ENCODE measurements at regions not wholly inside any gene's neighbourhood (a gene's known extent, or its start where the extent isn't known, plus 50 kb on each side); places are given as distances from the start of the nearest gene placed in this dataset.
"Not testable (repeated sequence)": the region's sequence is repeated elsewhere in the genome, so short reads cannot be mapped to it uniquely, and the experiment has no call there.

- H3K9me3 Mint-ChIP-seq = peaks cover 38% of the 10 kb centered on the region
- H3K36me3 Mint-ChIP-seq (ENCODE audit: low read depth) = peaks cover 30% of the 10 kb centered on the region
- H3K27me3 Mint-ChIP-seq (ENCODE audit: low read depth) = no peaks in the 10 kb centered on the region
- H3K4me3 Mint-ChIP-seq = no peak overlapping the region
- no peak for DNase-seq (ENCODE audit: low read depth, low spot score)
- H3K27ac Mint-ChIP-seq (ENCODE audit: unreplicated experiment) = no peak overlapping the region
- H3K4me1 Mint-ChIP-seq = no peaks in the 10 kb centered on the region
- TF ChIP-seq CTCF (conservative IDR thresholded peaks at IDR 0.05) = no peak
These were observed 694.5 kb upstream of the ZNF608 start for GRCh38 chr5:125440905-125441304.

GRCh38 chr5:125446986-125447385 lies 700.5 kb upstream of the ZNF608 start:
- no peak overlapping the region for H3K27ac Mint-ChIP-seq (ENCODE audit: unreplicated experiment)
- H3K36me3 Mint-ChIP-seq (ENCODE audit: low read depth) = peaks cover 17% of the 10 kb centered on the region
- no peak for DNase-seq (ENCODE audit: low read depth, low spot score)
- no peaks in the 10 kb centered on the region for H3K27me3 Mint-ChIP-seq (ENCODE audit: low read depth)
- H3K9me3 Mint-ChIP-seq = peaks cover 24% of the 10 kb centered on the region
- no peak overlapping the region for H3K4me3 Mint-ChIP-seq
- no peak for TF ChIP-seq CTCF (conservative IDR thresholded peaks at IDR 0.05)
- peaks cover 6% of the 10 kb centered on the region for H3K4me1 Mint-ChIP-seq

GRCh38 chr5:125450771-125451170 lies 704.3 kb upstream of the ZNF608 start:
- Mint-ChIP-seq H3K9me3 (peaks cover 4% of the 10 kb centered on the region), H3K27ac (ENCODE audit: unreplicated experiment) (no peak overlapping the region), H3K4me1 (peaks cover 11% of the 10 kb centered on the region), H3K36me3 (ENCODE audit: low read depth) (peaks cover 12% of the 10 kb centered on the region), H3K4me3 (no peak overlapping the region), H3K27me3 (ENCODE audit: low read depth) (no peaks in the 10 kb centered on the region)
- TF ChIP-seq CTCF (conservative IDR thresholded peaks at IDR 0.05) = no peak
- DNase-seq (ENCODE audit: low read depth, low spot score) = no peak

- Mint-ChIP-seq H3K4me1 (peaks cover 11% of the 10 kb centered on the region), H3K27me3 (ENCODE audit: low read depth) (no peaks in the 10 kb centered on the region), H3K4me3 (no peak overlapping the region), H3K9me3 (peaks cover 4% of the 10 kb centered on the region), H3K36me3 (ENCODE audit: low read depth) (peaks cover 12% of the 10 kb centered on the region), H3K27ac (ENCODE audit: unreplicated experiment) (no peak overlapping the region)
- no peak for TF ChIP-seq CTCF (conservative IDR thresholded peaks at IDR 0.05)
- DNase-seq (ENCODE audit: low read depth, low spot score) = no peak
These were observed 705.2 kb upstream of the ZNF608 start for GRCh38 chr5:125451622-125452021.

- Mint-ChIP-seq H3K4me3 (no peak overlapping the region), H3K36me3 (ENCODE audit: low read depth) (peaks cover 18% of the 10 kb centered on the region), H3K27ac (ENCODE audit: unreplicated experiment) (no peak overlapping the region), H3K27me3 (ENCODE audit: low read depth) (no peaks in the 10 kb centered on the region), H3K9me3 (peaks cover 10% of the 10 kb centered on the region), H3K4me1 (peaks cover 11% of the 10 kb centered on the region)
- no peak for DNase-seq (ENCODE audit: low read depth, low spot score)
- no peak for TF ChIP-seq CTCF (conservative IDR thresholded peaks at IDR 0.05)
These were observed 706.6 kb upstream of the ZNF608 start for GRCh38 chr5:125452991-125453390.

GRCh38 chr5:125455041-125455440 lies 708.6 kb upstream of the ZNF608 start:
- TF ChIP-seq CTCF (conservative IDR thresholded peaks at IDR 0.05) = no peak
- Mint-ChIP-seq H3K4me3 (no peak overlapping the region), H3K4me1 (peaks cover 5% of the 10 kb centered on the region), H3K27ac (ENCODE audit: unreplicated experiment) (no peak overlapping the region), H3K36me3 (ENCODE audit: low read depth) (peaks cover 26% of the 10 kb centered on the region), H3K27me3 (ENCODE audit: low read depth) (no peaks in the 10 kb centered on the region), H3K9me3 (peaks cover 16% of the 10 kb centered on the region)
- DNase-seq (ENCODE audit: low read depth, low spot score) = no peak

GRCh38 chr5:125456005-125456404 lies 709.6 kb upstream of the ZNF608 start:
- H3K27me3 Mint-ChIP-seq (ENCODE audit: low read depth); H3K4me1 Mint-ChIP-seq; DNase-seq (ENCODE audit: low read depth, low spot score); H3K4me3 Mint-ChIP-seq; H3K27ac Mint-ChIP-seq (ENCODE audit: unreplicated experiment): not testable (repeated sequence)
- Mint-ChIP-seq H3K36me3 (ENCODE audit: low read depth) (peaks cover 26% of the 10 kb centered on the region), H3K9me3 (peaks cover 16% of the 10 kb centered on the region)

Measured in neural crest cell (in vitro differentiated cells).